ENCODE measurements at regions not wholly inside any gene's neighbourhood (a gene's known extent, or its start where the extent isn't known, plus 50 kb on each side); places are given as distances from the start of the nearest gene placed in this dataset.

DNA sequence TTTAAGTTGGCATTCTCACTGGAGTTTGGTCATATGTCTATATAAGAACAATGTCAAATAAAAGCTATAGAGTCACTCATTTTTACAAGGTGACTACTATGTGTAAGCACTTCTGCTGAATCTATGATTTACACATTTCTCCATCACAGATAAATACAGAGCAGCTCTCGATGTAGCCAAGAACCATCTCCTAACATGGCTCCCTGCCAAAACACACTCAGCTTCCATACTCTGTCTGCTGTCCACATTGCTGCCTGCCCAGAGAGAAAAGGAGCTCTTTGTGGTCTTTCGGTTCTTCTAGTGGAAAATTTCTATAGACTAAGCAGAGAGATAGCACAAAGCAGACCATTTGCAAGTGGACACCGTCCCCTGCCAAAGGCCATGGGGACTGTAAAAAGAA lies 190.9 kb upstream of the KLF12 start:
- DNase-seq: peak in 1 of 2 experiments; percentile 27

DNA sequence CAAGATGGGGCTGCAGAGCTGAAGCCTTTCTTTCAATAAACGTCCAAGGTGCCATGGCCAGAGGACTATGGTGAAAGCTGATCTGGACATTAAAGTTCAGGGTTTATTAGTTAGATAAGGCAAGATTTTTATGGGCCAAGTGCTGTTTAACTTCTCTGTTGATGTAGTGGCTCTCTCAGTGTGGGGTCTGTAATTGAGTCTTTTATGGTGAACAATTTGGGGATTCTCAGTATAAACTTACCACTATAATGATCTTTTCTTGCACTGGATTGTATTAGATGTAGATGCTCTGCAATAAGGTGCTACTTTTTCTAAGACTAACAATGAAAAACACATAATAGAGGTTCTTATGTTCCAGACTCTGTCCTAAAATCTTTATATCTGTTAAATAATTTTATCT lies 190.1 kb upstream of the KLF12 start:
- no peak for DNase-seq

DNA sequence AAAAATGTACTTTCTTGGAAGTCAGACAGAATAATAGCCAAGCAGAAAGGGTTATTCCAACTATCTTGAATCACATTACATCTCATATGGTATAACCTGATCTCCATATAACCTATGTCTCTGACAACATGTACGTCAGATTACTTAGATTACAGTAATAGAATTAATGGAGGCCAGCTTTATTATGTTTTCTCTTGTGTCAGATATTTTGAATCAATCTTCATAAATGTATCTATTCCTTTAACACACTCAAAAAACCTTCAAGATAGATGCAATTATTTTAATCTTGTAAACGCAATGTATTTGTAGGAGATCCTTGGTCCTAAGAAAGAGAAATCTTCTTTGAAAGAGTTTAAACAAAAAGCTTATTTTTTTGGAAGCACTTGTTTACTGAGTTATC lies 188.4 kb upstream of the KLF12 start:
- no peak for DNase-seq

DNA sequence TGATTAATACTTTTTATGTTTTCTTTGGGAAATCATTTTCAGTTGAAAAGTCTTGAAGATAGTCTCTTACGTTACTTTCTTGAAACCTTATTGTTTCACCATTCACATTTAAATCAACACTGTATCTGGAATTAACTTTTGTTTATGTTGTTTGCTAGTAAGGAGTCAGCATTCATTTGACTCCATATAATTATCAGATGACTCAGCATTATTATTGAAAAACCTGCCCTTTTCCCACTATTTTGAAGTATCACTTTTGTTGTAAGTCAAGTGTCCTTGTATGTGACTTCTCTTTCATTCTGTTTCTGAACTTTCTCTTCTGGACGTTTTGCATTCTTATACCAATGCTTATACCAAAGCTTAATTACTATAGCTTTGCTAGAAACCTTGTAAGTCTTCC lies 186.1 kb upstream of the KLF12 start:
- DNase-seq: no peak

DNA sequence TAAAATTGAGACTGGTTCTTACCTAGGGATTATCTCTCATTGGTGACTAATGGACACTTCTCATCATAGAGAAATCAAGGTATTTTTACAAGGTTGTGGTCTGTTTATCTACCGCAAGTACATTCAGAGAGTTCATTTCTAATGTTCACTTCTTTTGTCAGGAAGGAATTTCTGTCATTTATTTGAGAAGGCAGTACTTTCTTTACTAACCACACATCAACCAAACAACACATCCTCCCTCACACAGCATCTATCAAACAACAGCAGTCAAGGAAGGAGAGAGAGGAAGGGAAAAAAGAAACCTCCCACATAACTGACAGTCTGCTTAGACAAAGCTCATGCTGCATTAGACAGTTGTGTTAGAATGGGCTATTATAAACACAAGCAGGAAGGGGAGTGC lies 182.3 kb upstream of the KLF12 start:
- no peak for DNase-seq

DNA sequence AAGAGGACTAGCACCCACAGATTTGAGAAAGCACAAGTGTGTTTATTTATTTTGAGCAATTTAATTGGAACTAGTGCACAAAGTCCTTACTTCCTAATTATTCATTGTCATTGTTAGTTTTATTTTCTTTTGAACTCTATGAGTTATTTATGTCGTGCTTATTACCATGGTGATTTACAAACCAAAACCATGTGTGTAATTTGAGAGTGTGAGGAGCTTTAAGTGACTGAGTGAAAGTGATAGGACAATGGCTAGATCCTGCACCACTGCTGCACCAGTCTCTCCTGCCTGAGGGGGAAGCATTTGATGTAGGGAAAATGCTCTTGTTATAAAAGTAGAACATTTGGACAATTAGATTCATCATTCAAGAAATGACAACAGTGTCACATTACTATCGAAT lies 172.3 kb upstream of the KLF12 start:
- peak in 1 of 2 experiments; percentile 29 for DNase-seq

DNA sequence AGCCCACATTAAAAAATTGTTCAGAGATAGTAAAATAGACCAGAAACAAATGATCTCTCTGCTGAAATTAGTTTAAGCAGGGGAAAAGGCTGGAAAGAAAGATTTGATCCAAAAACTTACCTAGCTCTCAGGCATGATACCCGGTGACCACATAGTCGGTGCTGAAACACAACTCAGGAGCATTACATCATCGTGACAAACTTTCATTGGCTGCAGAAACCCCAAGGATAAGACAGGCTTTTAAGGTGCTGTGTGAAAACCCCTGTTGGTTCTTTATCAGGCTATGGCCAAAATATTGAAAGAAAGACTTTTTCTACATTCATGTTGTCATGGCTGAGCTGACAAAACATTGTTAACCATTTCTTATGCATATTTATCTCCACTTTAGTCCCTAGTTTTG lies 171.7 kb upstream of the KLF12 start:
- DNase-seq: no peak

DNA sequence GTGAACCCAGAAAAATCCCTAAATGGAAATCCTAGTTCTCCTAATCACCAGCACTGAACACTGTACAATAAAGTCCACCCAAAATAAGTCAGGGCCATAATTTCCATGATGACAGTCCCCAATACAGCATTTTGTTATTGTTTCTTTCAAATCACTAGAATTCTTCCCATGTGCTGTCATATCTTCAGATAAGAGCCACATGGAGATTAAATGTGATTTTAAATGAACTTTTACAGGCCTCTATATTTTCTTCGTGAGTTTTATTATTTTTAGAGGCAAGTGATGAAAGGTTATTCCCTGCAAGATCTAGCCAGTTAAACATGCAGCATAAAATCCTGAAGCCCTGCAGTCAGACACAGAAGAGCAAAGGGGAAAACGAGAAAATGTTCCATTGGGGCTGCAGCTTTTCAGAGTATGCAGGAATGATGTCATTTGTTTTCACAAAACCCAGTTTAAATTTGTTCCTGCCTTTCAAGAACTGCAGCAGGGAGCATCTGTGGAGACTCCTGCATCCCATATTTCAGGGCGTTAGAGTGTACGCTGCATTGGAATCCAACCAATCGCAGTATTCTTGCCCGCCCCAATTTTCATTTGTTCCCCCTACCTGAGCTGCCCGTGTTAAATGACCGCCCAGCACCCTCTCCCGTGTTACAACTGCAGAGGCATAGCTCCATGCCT lies 167.2 kb upstream of the KLF12 start:
- DNase-seq: no peak

DNA sequence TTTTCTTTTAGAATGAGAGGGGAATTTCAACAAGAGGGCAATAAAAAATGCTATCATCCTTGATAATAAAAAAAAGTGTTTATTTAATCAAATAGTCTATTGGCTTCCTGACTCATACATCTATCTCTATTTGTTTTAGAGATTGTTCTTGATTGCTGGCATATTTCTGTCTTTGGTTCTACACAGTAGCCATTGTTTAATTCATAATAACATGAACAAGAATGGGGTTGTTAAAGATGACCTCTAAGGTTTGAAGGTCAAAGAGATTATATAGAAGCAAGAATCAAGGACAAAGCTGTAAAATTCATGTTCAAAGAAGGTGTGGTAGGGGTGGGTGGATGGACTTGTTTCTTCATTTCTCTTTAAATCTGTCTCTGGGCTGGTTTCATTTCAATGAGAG lies 166.0 kb upstream of the KLF12 start:
- DNase-seq: no peak

DNA sequence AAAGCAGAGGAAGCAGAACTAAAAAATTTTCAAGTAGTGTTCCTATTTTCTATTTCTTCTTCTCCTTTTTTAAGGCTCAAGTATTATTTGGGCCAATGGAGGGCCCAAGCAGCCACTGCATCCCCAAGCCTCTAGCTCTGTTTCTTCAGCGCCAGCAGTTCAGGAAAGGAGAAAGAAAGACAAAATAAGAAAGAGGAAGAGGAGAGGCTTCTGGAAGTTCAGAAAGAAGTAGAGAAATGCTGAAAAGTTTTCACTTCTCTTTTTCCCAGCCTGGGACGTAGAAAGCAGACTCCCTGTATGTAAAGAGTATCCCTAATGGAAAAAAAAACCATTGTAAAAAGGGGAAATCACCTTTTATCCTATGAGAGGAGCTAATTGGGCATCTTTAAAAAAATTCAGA lies 165.5 kb upstream of the KLF12 start:
- no peak for DNase-seq

DNA sequence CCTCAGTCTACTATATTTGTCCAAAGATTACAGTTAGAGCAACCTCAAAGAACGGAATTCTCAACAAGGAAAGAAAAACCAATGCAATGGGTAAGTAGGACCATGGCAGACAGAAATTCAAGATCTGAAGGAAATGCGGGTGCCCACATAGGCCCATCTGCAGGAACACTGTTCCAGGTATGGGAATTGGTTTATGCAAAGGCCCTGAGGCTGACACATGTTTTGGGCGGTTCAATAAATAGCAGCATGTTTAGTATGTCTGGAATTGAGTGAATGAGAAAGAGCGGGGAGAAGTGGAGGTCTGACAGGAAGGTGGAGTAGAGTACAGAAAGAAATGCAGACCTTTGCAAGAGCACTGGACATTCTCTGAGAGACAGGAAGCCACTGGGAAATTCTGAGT lies 164.7 kb upstream of the KLF12 start:
- DNase-seq: no peak

DNA sequence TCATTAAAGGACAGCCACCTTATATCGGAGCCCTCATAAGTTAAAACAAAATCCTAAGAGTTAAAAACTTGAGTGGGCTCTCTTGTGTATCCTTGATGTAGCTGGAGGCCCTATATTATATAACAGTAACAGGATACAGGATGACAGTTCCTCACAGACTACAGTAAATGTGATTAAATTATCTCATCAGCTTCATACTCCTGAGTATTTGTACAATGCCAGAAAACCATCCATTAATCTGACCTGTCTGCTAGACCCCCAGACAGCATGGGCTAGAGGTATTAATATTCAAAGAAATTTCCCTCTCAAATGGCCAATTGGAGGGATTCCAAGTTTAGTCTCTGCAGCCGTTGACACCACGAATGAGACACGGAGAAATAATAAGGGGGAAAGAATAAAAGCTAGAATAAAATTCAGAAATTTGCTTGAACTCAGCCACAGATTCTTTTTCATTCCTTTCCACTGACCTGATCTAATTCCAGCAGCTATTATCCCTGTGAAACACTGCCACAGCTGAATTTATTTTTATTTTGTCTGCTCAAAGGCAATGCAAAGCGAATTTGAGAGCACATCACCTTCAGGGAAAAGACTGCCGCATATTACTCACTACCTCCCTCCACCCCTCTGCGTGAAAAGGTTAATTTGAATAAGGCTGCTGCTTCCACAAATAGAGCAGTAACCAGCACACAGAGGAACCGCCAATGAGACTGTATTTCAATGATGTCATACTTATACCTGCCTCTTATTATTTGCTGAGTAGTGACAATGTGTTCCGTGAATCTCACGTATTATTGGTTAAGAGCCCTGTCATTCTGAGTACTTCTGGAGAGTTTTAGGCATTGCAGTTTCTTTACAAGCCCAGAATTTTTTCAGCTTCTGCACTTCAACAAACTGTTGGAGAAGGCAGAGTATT lies 155.9 kb upstream of the KLF12 start:
- DNase-seq: peak; percentile 63 to 84

DNA sequence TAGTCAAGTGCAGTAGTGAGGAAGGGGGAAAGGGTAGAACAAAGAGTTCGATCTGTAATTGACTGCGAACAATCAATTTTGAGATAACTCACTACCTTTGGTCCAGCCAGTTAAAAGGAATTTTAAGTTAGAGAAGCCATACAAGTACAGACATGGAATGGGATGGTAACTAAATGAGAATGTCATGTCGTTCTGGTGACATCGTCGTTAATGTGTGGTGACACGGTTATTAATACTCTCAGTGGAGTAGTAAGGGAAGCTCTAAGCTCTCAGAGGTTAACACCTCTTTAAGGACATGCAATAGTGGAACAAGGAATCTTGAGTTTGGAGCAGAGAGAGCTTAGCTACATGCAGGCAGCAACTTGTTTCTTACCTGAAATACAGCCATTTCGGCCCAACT lies 154.9 kb upstream of the KLF12 start:
- peak in 1 of 2 experiments; percentile 27 for DNase-seq

DNA sequence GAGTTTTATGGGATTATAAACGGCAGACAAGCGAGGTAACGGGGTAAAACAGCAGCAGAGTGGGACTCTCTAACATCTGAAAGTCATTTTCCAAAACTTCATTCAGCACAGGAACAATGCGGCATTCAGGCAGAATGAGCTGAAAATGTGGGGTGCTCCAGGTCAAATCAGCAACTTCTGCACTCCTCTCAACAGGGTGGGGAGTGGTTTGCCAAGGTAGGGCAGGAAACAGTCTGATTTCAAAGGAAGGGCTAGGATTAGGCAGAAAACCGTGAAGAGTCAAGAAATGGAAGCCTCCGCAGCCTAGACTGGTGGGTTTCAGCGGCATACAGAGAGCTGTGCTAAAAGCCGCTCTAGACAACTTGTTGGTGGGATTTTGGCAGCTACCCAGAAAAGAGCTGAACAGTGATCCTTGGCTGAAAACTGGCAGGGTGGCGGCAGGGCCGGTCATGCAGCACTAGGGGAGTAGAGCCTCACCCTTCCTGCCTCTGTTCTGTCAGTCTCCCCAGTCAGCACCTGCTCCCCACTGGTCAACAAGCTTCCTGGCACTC lies 154.2 kb upstream of the KLF12 start:
- peak; percentile 45 to 74 for DNase-seq

DNA sequence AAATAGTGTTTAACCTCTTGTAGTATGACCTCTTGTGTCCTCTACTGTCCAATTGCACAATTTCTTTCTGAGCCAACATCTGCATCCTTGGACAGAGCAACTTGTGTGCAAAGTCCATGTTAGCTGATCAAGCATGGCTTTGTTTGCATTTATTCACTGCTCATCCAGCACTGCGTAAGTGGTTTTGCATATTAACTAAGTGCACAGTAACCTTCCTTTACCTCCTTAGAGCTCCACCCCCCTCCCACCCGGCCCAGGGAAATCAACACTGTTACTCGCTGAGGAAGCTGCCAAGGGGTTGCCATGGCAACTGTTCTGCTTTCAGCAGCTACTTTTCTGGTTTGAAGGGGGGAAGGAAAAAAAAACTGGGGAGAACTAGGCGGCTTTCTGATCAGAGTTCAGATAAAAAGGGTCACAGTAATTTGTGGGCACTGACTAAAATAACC lies 153.5 kb upstream of the KLF12 start:
- DNase-seq: peak; percentile 79 to 93

DNA sequence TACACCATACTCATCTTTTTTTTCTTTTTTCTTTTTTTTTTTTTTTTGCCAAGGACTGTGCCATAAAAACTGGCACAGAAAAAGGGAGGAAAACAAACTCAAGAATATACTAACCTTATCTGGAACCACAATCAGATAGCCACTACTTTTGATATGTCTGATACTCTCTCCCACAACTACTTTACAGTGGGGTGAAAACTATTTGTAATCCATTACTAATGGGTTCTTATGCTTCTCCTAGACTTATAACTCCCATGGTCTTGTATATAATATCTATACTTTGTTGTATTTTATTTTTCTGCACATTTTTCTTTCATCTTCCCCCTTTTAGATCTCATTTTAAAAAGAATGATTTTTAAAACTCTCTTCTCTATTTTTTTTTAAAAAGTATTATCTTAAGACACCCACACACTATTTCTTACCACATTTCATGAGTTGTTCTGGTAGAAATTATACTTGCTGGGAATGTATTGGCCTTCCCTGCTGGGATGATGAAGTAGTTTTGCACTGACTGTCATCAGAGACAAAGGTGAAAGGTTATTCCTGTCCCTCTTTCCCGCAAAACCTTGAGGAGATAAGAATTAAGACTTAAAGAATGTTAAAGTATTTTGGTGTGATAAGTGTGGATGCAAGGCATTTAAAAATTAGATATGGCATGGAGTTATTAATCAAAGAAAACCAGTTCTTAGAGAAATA lies 146.7 kb upstream of the KLF12 start:
- no peak for DNase-seq

DNA sequence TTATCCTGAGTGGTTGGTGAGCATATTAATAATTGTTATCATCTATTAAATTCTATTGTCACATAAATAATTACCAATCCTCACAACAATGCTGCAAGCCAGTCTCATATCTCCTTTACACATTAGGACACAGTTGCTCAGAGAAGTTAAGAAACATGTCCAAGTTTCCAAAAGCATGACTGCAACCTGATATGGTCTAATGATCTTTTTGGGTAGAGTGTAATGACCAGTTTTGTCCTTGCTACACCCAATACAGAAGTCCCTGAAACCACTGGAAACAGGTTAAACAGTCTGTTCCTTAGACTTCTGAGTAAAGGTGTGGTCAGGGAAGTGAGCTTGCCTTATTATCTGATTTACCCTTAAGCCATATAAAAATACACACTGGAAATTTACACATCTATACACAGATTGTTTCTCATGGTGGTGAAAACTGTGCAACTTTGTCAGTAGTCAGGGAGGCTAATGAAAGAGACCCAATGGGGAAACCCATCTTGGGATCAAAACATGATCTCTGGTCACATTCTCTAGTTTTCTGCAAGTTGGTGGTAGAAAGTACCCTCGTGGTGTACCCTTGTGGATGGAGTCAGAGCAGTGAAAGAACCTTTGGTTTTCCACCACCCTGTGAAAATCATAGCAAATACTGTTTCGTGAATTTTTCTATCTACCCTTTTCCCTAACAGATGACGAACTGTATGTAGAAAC lies 146.0 kb upstream of the KLF12 start:
- no peak for DNase-seq

DNA sequence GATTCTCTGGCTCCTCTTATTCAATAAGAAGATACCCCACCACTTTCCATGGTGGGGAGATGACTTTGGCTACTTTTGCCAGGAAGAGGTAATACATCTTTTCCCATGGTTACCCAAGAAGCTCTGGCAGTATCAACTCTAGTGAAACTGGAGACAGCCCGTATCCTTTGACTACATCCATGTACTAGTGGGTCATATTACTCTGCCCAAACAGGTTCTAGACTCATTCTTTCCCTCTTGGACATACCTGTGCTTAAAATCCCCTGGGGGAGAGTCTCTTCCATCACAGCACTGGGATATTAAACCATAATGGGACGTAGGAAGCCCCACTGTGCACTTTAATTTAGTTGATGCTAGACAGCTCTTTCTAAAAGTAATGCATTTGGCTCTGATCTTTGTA lies 144.7 kb upstream of the KLF12 start:
- no peak for DNase-seq

DNA sequence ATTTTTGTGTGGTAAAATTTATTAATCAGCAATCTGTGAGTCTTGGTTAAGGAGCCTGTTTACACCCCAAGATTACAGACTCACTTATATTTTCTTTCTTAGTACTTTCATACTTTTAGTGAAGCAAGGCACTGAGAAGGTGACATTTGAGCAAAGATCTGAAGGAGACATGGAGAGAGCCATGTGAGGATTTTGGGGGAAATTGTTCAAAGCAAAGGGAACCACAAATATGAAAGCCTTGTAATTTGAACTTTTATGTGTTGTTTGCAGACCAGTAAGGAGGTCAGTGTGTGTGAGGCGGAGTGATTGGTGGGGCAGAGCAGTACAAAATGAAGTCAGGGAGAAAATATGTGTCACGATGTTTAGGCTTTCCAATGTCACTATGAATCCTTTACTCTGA lies 140.7 kb upstream of the KLF12 start:
- DNase-seq: no peak

DNA sequence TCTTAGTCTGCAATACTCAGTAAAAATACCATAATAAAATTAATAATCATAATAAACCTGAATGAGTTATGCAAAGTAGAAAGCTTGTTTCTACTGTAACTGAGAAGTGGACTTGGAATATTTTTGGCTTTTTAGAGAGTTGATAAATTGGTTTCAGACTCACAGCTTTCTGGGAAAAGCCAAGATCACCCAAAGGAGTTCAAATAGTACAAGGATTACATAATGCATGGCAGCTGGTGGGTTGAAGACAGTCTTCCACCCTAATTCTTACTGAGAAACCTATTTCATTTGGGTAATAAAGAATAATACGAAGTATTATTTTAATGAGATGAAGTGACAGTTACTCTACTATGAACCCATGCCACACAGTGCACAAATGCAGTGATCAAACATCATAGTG lies 139.4 kb upstream of the KLF12 start:
- DNase-seq: peak in 1 of 2 experiments; percentile 47

DNA sequence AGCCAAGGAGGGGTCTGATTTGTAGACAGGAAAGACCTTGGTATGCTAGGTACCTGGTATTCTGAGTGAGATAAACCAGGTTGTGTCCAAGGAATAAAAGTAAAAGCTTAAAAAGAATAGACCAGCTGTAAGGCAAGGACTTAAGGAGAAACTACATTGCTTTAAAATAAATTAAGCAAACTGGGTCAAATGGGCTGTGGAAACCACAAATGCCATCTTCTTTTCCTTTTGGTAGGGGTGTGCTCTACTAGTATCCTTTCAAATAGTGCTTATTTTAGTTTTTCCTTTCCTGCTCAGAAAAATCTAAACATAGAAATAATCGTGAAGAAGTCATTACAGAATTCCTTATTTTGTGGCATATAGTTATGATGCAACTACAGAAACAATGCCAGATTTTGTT lies 138.6 kb upstream of the KLF12 start:
- DNase-seq: no peak

DNA sequence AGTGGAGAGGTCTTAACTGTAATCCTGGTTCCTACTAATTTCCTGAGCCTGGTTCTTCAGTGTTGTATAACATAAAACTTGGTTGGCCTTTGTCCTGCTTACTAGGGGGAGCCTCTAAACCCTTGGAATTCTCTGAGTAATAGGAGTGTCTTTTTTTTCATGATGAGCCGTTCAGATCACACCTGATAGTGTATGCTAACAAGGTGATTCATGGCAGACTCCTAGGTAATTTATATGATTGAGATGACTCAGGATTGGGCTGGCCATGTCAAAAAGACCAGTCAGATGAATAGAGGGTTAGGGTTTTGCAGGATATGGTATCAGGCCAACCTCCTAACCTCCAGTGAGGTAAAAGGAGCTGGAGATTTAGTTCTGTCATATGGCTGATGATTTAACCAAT lies 135.8 kb upstream of the KLF12 start:
- DNase-seq: no peak

DNA sequence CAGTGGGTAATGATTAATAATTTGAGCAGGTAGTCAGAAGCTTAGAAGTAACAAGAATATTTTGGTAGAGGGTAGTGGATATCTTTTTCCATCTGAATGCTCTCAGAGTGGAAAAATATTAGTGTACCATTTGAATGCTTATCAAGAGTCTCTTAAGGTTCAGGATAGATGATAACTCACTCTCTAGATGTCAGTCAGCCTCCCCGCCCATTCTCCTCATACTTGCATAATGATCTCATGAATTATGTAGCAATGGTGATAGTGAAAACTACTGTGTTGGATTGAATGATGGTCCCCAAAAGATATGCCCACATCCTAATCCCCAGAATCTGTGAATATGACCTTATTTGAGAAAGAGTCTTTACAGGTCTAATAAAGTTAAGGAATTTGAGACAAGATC lies 132.7 kb upstream of the KLF12 start:
- no peak for DNase-seq
